ENCODE measurements at regions not wholly inside any gene's neighbourhood (a gene's known extent, or its start where the extent isn't known, plus 50 kb on each side); places are given as distances from the start of the nearest gene placed in this dataset.

- ATAC-seq (ENCODE audit: poor library complexity) (no peak), DNase-seq (no peak)
- intact Hi-C loops (cut with DNase I): no loop called here
Observed at GRCh38 chr9:108547411-108548135, 308.2 kb downstream of the ACTL7B start.

- DNase-seq (no peak), ATAC-seq (ENCODE audit: poor library complexity) (no peak)
- intact Hi-C loops (cut with DNase I): no loop called here
Observed at GRCh38 chr9:108546215-108546614, 309.6 kb downstream of the ACTL7B start.

GRCh38 chr9:108545436-108545835 is 310.4 kb downstream of the ACTL7B start:
- ATAC-seq (ENCODE audit: poor library complexity): no peak
- intact Hi-C loops (cut with DNase I): no loop called here
- no peak for DNase-seq

- ATAC-seq (ENCODE audit: poor library complexity) (no peak), DNase-seq (no peak)
- intact Hi-C loops (cut with DNase I): no loop called here
Observed at GRCh38 chr9:108544866-108545265, 310.9 kb downstream of the ACTL7B start.

DNA sequence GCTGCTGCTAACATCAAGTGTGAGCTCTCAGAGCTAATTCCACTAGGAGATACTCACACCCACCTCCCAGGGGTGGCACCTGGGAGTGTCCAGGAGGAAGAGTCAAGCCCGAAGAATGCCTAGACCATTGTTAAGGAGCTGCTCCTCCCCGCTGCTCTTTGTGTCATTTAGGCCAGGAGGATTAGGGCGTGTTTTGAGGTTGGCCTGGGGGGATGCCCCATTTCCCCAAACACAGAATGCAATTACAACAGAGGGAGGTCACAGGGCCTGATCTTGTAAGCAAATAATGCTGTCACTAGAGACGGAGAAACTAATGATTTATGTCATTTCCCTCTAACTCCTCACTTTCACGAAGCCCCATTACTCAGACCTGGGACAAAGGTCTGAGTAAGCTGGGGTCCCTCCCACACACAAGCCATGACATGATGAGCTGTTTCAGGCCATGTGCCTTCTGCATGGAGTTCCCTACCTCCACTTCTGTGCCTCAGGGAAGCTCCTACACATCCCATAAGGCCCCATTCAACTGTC is 312.5 kb downstream of the ACTL7B start:
- no peak for ATAC-seq (ENCODE audit: poor library complexity)
- intact Hi-C loops (cut with DNase I): no loop called here
- no peak for DNase-seq

DNA sequence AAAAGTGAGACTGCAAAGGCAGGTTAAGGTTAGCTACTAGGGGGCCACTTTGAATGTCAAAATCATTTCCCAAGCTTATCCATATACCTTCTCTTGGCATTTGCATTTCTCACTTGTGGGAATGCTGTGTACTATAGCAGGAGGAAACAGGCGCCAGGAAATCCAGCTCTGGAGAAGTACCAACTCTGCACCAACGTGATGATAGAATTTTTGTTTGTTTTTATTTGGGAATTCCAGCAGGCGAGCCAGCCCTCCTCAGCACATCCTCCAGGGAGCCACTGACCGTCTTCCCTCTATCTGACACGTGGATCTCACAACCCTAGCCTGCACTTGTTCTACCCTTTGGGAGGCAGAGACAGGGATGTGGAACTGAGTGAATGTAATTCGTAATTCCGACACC is 318.0 kb downstream of the ACTL7B start:
- intact Hi-C loops (cut with DNase I): no loop called here
- ATAC-seq (ENCODE audit: poor library complexity) (no peak), DNase-seq (no peak)

- intact Hi-C loops (cut with DNase I): no loop called here
- DNase-seq (no peak), ATAC-seq (ENCODE audit: poor library complexity) (no peak)
Observed at GRCh38 chr9:108536836-108537601, 318.8 kb downstream of the ACTL7B start.

DNA sequence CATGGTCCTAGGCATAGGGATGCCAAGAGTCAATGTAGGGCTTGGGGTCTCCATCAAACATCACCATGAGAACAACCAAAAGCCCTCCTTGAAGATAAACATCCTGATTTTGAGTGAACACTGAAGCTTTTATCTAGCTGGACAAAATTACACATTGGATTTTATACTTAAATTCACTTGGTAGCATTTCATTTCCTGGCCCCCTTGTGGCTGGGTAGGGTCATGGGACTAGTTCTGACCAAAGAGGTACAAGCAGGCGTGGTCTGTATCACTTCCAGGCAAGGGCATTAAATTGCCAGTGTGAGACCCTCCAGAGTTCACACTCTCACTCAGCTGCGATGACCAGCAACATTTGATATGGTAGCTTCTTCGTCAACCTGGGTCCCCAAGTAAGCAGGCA is 320.3 kb downstream of the ACTL7B start:
- DNase-seq: no peak
- ATAC-seq (ENCODE audit: poor library complexity): no peak
- intact Hi-C loops (cut with DNase I): no loop called here

DNA sequence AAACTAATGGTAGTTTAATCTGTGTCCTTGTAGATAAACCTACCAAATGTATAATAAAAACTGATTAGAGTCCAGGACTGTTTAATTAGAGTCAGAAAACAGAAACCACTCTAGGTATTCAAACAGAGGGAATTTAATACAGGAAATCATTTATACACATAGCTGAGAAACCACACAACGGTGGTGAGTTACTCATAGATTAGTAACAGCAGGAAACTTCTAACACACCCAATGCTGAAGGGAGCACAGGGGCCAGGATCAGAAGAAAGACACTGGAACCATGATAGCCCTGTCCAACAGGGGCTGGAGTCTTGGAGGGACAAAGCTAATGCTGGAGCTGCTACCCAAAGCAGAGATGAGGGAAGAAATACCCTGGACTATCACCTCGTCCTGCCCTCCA is 321.0 kb downstream of the ACTL7B start:
- ATAC-seq (ENCODE audit: poor library complexity) (no peak), DNase-seq (no peak)
- intact Hi-C loops (cut with DNase I): no loop called here

GRCh38 chr9:108530141-108530540 is 325.6 kb downstream of the ACTL7B start:
- DNase-seq: no peak
- intact Hi-C loops (cut with DNase I): no loop called here
- ATAC-seq (ENCODE audit: poor library complexity): no peak

DNA sequence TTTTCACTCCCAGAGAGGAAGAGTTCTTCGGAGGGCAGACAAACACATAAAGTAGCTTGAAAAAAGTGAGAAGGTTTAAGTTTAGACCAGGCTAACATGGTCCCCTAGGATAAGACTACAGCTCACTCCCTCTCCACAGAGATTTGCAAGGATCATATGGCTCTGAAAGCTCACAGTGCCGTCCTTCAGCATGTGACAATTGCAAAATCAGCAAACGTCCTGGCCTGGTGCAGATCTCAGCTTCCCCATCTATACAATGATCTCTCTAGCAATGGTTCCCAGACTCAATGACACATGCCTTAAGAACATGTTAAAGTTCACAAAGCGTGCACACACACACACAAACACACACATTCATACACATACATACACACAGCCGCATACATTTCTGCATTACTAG is 327.6 kb downstream of the ACTL7B start:
- intact Hi-C loops (cut with DNase I): no loop called here
- DNase-seq (no peak), ATAC-seq (ENCODE audit: poor library complexity) (no peak)

DNA sequence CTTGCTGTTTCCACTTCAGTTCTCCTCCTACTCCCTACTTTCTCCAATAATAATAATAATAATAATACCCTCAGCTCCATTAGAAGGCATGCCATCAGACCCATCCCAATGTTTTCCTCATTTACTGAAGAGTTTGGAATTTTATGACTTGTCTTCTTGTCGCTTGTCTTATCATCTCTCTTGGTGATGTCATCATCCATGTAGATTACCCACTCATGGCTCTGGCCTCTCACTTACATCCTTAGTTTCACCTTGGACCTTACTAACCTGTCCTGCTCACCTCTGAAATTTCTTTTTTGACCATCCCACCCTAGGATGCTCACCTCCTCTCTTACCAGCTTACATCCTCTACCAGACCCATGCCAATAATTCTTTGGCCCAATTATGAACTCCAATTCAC is 329.3 kb downstream of the ACTL7B start:
- ATAC-seq (ENCODE audit: poor library complexity) (no peak), DNase-seq (no peak)
- intact Hi-C loops (cut with DNase I): no loop called here

DNA sequence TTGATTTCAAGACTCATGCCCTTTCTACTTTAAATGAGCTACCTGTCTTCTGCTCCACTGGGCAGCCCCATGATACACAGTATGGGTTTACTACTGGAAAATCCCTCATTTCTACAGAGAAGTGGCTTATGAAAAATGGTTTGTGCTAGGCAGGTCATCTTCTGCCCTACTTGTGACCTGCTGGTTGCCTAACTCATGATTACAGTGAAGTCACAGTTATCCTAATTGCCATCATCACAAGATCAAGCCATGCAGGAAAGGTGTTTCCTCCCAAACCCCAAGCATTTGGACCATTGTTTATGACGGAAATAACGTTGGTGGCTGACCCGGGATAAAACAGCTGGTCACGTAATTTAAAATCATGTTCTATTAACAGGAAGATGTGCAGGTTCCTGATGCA is 330.6 kb downstream of the ACTL7B start:
- no peak for DNase-seq
- intact Hi-C loops (cut with DNase I): no loop called here
- no peak for ATAC-seq (ENCODE audit: poor library complexity)

- intact Hi-C loops (cut with DNase I): no loop called here
- no peak for ATAC-seq (ENCODE audit: poor library complexity)
- DNase-seq: no peak
Observed at GRCh38 chr9:108521063-108521590, 334.7 kb downstream of the ACTL7B start.

GRCh38 chr9:108519437-108519836 is 336.3 kb downstream of the ACTL7B start:
- DNase-seq (no peak), ATAC-seq (ENCODE audit: poor library complexity) (no peak)
- intact Hi-C loops (cut with DNase I): no loop called here

DNA sequence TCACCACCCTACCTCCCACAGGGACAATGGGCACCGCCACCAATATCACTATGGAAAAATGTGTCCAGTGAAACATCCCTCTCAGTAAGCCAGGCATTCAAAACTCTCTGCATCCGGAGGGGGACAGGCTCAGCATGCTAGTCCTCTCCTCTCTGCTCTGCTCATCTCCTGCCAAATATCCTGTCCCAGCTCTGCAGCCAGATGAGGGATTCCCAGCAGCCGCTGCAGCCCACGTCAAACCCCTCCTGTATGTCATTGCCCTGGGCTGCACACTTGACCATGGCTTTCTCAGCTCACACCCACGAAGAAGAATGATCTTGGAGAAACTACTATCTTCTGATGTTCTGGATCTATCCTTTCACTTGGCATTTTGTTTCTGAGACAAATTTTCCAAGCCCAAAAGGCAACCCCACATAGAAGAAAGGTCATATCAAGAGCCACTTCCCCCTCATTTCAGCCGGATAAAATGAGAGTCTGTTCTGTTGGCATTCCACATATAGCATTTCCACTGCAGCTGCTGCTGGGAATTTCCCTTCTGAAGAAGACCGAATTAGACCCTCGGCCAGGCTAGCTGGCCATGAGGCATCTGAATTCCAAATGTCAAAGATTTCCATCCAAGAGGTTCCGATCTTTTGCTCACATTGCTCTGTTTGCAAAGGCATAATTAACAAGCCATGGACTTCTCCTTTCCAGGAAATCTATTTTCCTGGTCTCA is 338.0 kb downstream of the ACTL7B start:
- DNase-seq: no peak
- intact Hi-C loops (cut with DNase I): no loop called here
- ATAC-seq (ENCODE audit: poor library complexity): no peak

- intact Hi-C loops (cut with DNase I): no loop called here
- no peak for DNase-seq
- ATAC-seq (ENCODE audit: poor library complexity): no peak
Observed at GRCh38 chr9:108516391-108516790, 339.4 kb downstream of the ACTL7B start.

- intact Hi-C loops (cut with DNase I): no loop called here
- no peak for ATAC-seq (ENCODE audit: poor library complexity)
- DNase-seq: no peak
Observed at GRCh38 chr9:108515856-108516255, 339.9 kb downstream of the ACTL7B start.

DNA sequence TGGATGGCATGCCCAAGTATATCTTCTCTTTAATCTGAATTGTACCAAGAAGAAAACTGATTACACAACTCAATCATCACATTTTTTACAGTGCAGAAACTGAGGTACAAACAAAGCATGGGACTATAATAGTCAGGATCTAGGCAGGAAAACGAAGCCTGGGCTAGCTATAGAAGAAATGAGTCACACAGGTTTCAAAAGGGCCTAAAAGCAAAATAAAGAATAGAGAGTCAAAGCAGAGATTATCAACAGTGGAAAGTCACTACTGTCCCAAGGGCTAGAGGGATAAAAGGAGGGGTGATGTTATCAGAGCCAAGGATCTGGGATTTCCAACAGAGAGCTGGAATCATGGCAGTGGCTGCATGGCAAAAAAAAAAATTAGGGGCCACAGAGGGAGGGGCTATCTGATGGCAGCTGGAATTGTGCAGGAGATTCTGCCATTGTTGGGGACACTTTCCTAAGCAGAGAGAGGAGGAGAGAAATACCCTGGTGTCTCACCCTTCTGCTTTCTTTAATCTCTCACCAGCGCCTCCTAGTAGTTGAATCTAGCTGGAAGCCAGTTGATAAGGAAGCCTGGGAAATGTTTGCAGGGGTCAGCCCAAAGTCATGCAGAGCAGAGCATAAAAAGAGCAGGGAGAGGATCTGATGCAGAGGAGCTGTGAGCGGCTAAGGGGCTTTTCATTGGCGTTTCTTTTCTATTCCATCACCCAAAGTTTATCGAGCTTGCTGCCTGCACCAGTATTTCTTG is 343.2 kb downstream of the ACTL7B start:
- DNase-seq (no peak), ATAC-seq (ENCODE audit: poor library complexity) (no peak)
- intact Hi-C loops (cut with DNase I): no loop called here
